ENCODE measurements at regions not wholly inside any gene's neighbourhood (a gene's known extent, or its start where the extent isn't known, plus 50 kb on each side); places are given as distances from the start of the nearest gene placed in this dataset.

DNA sequence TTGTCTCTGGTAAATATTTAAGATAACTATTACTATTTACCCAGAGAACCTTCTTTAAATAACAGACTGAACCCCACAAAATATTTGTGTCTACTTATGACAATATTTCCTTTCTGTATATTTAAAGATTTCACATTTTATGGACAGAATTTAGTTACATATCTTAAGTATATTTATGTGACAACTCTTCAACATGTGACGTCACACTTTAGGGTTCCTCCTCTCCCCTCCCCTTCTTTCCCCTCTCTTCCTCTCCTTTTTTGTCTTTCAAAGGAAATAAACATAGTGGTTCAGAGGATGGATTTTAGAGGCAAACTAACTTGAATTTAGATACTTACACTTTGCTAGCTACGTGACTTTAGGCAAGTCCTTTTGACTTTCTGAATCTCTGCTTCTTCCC is 655.6 kb upstream of the NUDT12 start:
- CTCF ChIA-PET (ENCODE audit: unreplicated experiment), result no interaction called here
- no peak overlapping the region for H3K4me2 ChIP-seq (ENCODE audit: low read length)
- no peaks in the 10 kb centered on the region for H4K20me1 ChIP-seq (ENCODE audit: insufficient read depth, low read length)
- no peaks in the 10 kb centered on the region for H3K36me3 ChIP-seq (ENCODE audit: insufficient read depth, low read length)
- H3K9me2 ChIP-seq (ENCODE audit: insufficient read depth, low read length), result no peaks in the 10 kb centered on the region
- no peak overlapping the region for H3K4me3 ChIP-seq (ENCODE audit: low read depth, low read length, poor library complexity, severe bottlenecking)
- intact Hi-C loops (cut with micrococcal nuclease; ENCODE audit: unreplicated experiment), result no loop called here
- no peaks in the 10 kb centered on the region for H3K9me3 ChIP-seq (ENCODE audit: low read length)
- no peak for TF ChIP-seq CTCF (conservative IDR thresholded peaks at IDR 0.05; ENCODE audit: low read length)
- no peak for TF ChIP-seq EZH2phosphoT487 (IDR thresholded peaks at IDR 0.05; ENCODE audit: borderline replicate concordance, low read depth, low read length)
- no peaks in the 10 kb centered on the region for H3K4me1 ChIP-seq (ENCODE audit: insufficient read depth, low read length, poor library complexity, severe bottlenecking)
- no TSS peak for BruUV-seq (replicated peaks)
- no peak overlapping the region for H3K27ac ChIP-seq (ENCODE audit: low read depth, low read length, poor library complexity, severe bottlenecking)
- POLR2A ChIA-PET, result interaction anchor here (0.6 kb wide), 1 partner anchor 8 kb away, joined by 3 read pairs; no protein-coding TSS in a partner anchor
- no peak for DNase-seq (ENCODE audit: low spot score)
- H3K79me2 ChIP-seq (ENCODE audit: insufficient read depth, low read depth, low read length), result no peaks in the 10 kb centered on the region
- no peak overlapping the region for H2AFZ ChIP-seq (ENCODE audit: low read length)

GRCh38 chr5:104213216-104213615 is 650.6 kb upstream of the NUDT12 start:
- no peaks in the 10 kb centered on the region for H3K36me3 ChIP-seq (ENCODE audit: insufficient read depth, low read length)
- H3K9me2 ChIP-seq (ENCODE audit: insufficient read depth, low read length), result no peaks in the 10 kb centered on the region
- H3K4me2 ChIP-seq (ENCODE audit: low read length), result no peak overlapping the region
- TF ChIP-seq CTCF (conservative IDR thresholded peaks at IDR 0.05; ENCODE audit: low read length) (no peak), EZH2phosphoT487 (IDR thresholded peaks at IDR 0.05; ENCODE audit: borderline replicate concordance, low read depth, low read length) (no peak)
- H2AFZ ChIP-seq (ENCODE audit: low read length), result no peak overlapping the region
- no peaks in the 10 kb centered on the region for H3K79me2 ChIP-seq (ENCODE audit: insufficient read depth, low read depth, low read length)
- BruUV-seq (replicated peaks), result no TSS peak
- DNase-seq (ENCODE audit: low spot score), result no peak
- H4K20me1 ChIP-seq (ENCODE audit: insufficient read depth, low read length), result no peaks in the 10 kb centered on the region
- no peaks in the 10 kb centered on the region for H3K9me3 ChIP-seq (ENCODE audit: low read length)
- intact Hi-C loops (cut with micrococcal nuclease; ENCODE audit: unreplicated experiment), result no loop called here
- ChIA-PET POLR2A (no interaction called here), CTCF (ENCODE audit: unreplicated experiment) (no interaction called here)
- H3K27ac ChIP-seq (ENCODE audit: low read depth, low read length, poor library complexity, severe bottlenecking), result no peak overlapping the region
- H3K4me1 ChIP-seq (ENCODE audit: insufficient read depth, low read length, poor library complexity, severe bottlenecking), result no peaks in the 10 kb centered on the region
- no peak overlapping the region for H3K4me3 ChIP-seq (ENCODE audit: low read depth, low read length, poor library complexity, severe bottlenecking)

DNA sequence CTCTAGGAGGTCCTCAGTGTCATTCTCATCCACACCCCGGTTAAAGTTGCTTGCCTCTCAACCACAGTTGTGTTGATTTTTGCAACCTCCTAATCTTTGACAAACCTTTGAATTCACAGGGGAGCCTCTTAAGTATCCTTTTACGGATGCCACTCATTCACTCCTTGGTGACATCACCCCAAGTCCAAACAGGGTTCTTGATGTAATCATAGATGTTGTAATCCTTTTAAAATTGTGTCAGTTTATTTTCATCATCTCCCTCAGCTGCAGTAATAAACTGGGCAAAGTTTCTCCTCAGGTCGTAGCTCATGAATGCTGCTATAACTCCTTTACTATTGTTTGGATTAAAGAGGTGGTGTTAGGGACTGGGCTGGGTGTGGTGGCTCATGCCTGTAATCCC is 637.2 kb upstream of the NUDT12 start:
- ChIA-PET POLR2A (interaction anchor here (0.7 kb wide), 2 partner anchors 40 to 539 kb away, joined by 3 read pairs; no protein-coding TSS in a partner anchor), CTCF (ENCODE audit: unreplicated experiment) (no interaction called here)

More for the DNA sequence above, 637.2 kb upstream of the NUDT12 start:
- intact Hi-C loops (cut with micrococcal nuclease; ENCODE audit: unreplicated experiment), result no loop called here
- Histone ChIP-seq H4K20me1 (ENCODE audit: insufficient read depth, low read length) (no peaks in the 10 kb centered on the region), H2AFZ (ENCODE audit: low read length) (no peak overlapping the region), H3K79me2 (ENCODE audit: insufficient read depth, low read depth, low read length) (no peaks in the 10 kb centered on the region), H3K9me3 (ENCODE audit: low read length) (no peaks in the 10 kb centered on the region), H3K36me3 (ENCODE audit: insufficient read depth, low read length) (no peaks in the 10 kb centered on the region), H3K9me2 (ENCODE audit: insufficient read depth, low read length) (no peaks in the 10 kb centered on the region), H3K4me1 (ENCODE audit: insufficient read depth, low read length, poor library complexity, severe bottlenecking) (no peaks in the 10 kb centered on the region), H3K4me3 (ENCODE audit: low read depth, low read length, poor library complexity, severe bottlenecking) (no peak overlapping the region), H3K27ac (ENCODE audit: low read depth, low read length, poor library complexity, severe bottlenecking) (no peak overlapping the region), H3K4me2 (ENCODE audit: low read length) (no peak overlapping the region)
- no peak for DNase-seq (ENCODE audit: low spot score)
- TF ChIP-seq EZH2phosphoT487 (IDR thresholded peaks at IDR 0.05; ENCODE audit: borderline replicate concordance, low read depth, low read length) (no peak), CTCF (conservative IDR thresholded peaks at IDR 0.05; ENCODE audit: low read length) (no peak)
- no TSS peak for BruUV-seq (replicated peaks)
